Trophoblast cell (in vitro differentiated cells and primary cell): ENCODE measurements at regions not wholly inside any gene's neighbourhood (a gene's known extent, or its start where the extent isn't known, plus 50 kb on each side); places are given as distances from the start of the nearest gene placed in this dataset.

Source experiments
- DNase-seq, 2 donors: peaks; one replicate each; pipeline ENCODE4 v3.0.0-alpha.2; 2016
- H2AFZ ChIP-seq: 2 replicates; pipeline ENCODE4 v1.6.1; 2013; ENCODE audit warnings: low read length, moderate library complexity, mild to moderate bottlenecking; ENCODE audit not compliant: insufficient read depth, poor library complexity
- H2AK5ac ChIP-seq: 2 replicates; pipeline ENCODE4 v1.6.1; 2013; ENCODE audit warnings: mild to moderate bottlenecking, low read length
- H2BK120ac ChIP-seq: 2 replicates; pipeline ENCODE4 v1.6.1; 2013; ENCODE audit warnings: low read length, mild to moderate bottlenecking, moderate library complexity; ENCODE audit not compliant: insufficient read depth, poor library complexity
- H2BK12ac ChIP-seq: 2 replicates; pipeline ENCODE4 v1.6.1; 2013; ENCODE audit warnings: mild to moderate bottlenecking, low read length, moderate library complexity
- H2BK5ac ChIP-seq: 2 replicates; pipeline ENCODE4 v1.6.1; 2013; ENCODE audit warnings: low read length, low read depth, moderate library complexity, mild to moderate bottlenecking; ENCODE audit not compliant: poor library complexity
- H3K14ac ChIP-seq: 2 replicates; pipeline ENCODE4 v1.6.1; 2013; ENCODE audit warnings: mild to moderate bottlenecking, low read length
- H3K18ac ChIP-seq: 2 replicates; pipeline ENCODE4 v1.6.1; 2013; ENCODE audit warnings: mild to moderate bottlenecking, low read length
- H3K23ac ChIP-seq: 2 replicates; pipeline ENCODE4 v1.6.1; 2013; ENCODE audit warnings: low read length
- H3K27ac ChIP-seq: 2 replicates; pipeline ENCODE4 v1.5.1; 2013; ENCODE audit warnings: low read depth, mild to moderate bottlenecking, inconsistent platforms, low read length, moderate library complexity
- H3K27me3 ChIP-seq: 2 replicates; pipeline ENCODE4 v1.6.1; 2013; ENCODE audit warnings: inconsistent platforms, mild to moderate bottlenecking, low read length, moderate library complexity; ENCODE audit not compliant: insufficient read depth
- H3K36me3 ChIP-seq, 2 experiments: 1 replicate in 1 of 2; 2 replicates in 1 of 2; pipeline ENCODE4 v1.6.1; 2013; ENCODE audit warnings: low read length in 2 of 2, mild to moderate bottlenecking in 2 of 2, moderate library complexity in 1 of 2; ENCODE audit not compliant: insufficient read depth in 2 of 2, control insufficient read depth in 1 of 2
- H3K4ac ChIP-seq: 2 replicates; pipeline ENCODE4 v1.6.1; 2013; ENCODE audit warnings: low read depth, mild to moderate bottlenecking, low read length, moderate library complexity
- H3K4me1 ChIP-seq, 2 experiments: 1 replicate in 1 of 2; 2 replicates in 1 of 2; pipeline ENCODE4 v1.6.1; 2013; ENCODE audit warnings: low read length in 2 of 2, mild to moderate bottlenecking in 2 of 2, moderate library complexity in 1 of 2; ENCODE audit not compliant: insufficient read depth in 2 of 2, control insufficient read depth in 1 of 2
- H3K4me2 ChIP-seq: 2 replicates; pipeline ENCODE4 v1.6.1; 2013; ENCODE audit warnings: inconsistent platforms, mild to moderate bottlenecking, low read length, moderate library complexity
- H3K4me3 ChIP-seq: 2 replicates; pipeline ENCODE4 v1.5.1; 2013; ENCODE audit warnings: mild to moderate bottlenecking, low read depth, low read length, inconsistent platforms
- H3K79me1 ChIP-seq: one replicate; pipeline ENCODE4 v1.6.1; 2013; ENCODE audit warnings: low read length
- H3K79me2 ChIP-seq: 2 replicates; pipeline ENCODE4 v1.6.1; 2013; ENCODE audit warnings: low read length, mild to moderate bottlenecking; ENCODE audit not compliant: control insufficient read depth, insufficient read depth, poor library complexity
- H3K9ac ChIP-seq: 2 replicates; pipeline ENCODE4 v1.6.1; 2013; ENCODE audit warnings: mild to moderate bottlenecking, low read length
- H3K9me3 ChIP-seq: 2 replicates; pipeline ENCODE4 v1.6.1; 2013; ENCODE audit warnings: low read depth, mild to moderate bottlenecking, control low read depth, inconsistent platforms, low read length; ENCODE audit not compliant: insufficient read depth
- H4K12ac ChIP-seq: 2 replicates; pipeline ENCODE4 v1.6.1; 2013; ENCODE audit warnings: low read depth, mild to moderate bottlenecking, low read length, moderate library complexity
- H4K8ac ChIP-seq: 2 replicates; pipeline ENCODE4 v1.6.1; 2013; ENCODE audit warnings: low read depth, mild to moderate bottlenecking, low read length, moderate library complexity
- H4K91ac ChIP-seq: one replicate; pipeline ENCODE4 v1.6.1; 2013; ENCODE audit warnings: low read depth, mild to moderate bottlenecking, low read length, moderate library complexity
- WGBS: extraction: QIAGEN DNeasy Blood & Tissue Kit; methylation state at CpG from one replicate; pipeline ENCODE4 v1.1.7; 2013; ENCODE audit warnings: missing lambda C conversion rate; ENCODE audit not compliant: insufficient read length, insufficient coverage; ENCODE audit errors: extremely low coverage; 5-methylcytosine and 5-hydroxymethylcytosine counted together

- no peak overlapping the region for H2AFZ ChIP-seq
- H3K36me3 ChIP-seq, result no peaks in the 10 kb centered on the region
- no peaks in the 10 kb centered on the region for H3K9me3 ChIP-seq
- no peak overlapping the region for H3K18ac ChIP-seq
- no peaks in the 10 kb centered on the region for H3K4me1 ChIP-seq
- no peak overlapping the region for H2BK12ac ChIP-seq
- H3K27ac ChIP-seq, result no peak overlapping the region
- no peak overlapping the region for H4K8ac ChIP-seq
- no peak overlapping the region for H2BK120ac ChIP-seq
- no peak overlapping the region for H2AK5ac ChIP-seq
- no peak overlapping the region for H3K4me2 ChIP-seq
- H4K12ac ChIP-seq, result no peak overlapping the region
- H3K14ac ChIP-seq, result no peak overlapping the region
- DNase-seq, result no peak
- H4K91ac ChIP-seq, result no peak overlapping the region
- H3K4ac ChIP-seq, result no peak overlapping the region
- H3K9ac ChIP-seq, result no peak overlapping the region
- no peaks in the 10 kb centered on the region for H3K79me2 ChIP-seq
- H3K23ac ChIP-seq, result no peak overlapping the region
- H3K79me1 ChIP-seq, result no peaks in the 10 kb centered on the region
- H2BK5ac ChIP-seq, result no peak overlapping the region
- no peaks in the 10 kb centered on the region for H3K27me3 ChIP-seq
- H3K4me3 ChIP-seq, result no peak overlapping the region
Observed at GRCh38 chrX:44435047-44435446, 91.6 kb upstream of the EFHC2 start.

GRCh38 chrX:44433556-44433955 is 90.1 kb upstream of the EFHC2 start:
- H3K36me3 ChIP-seq, result no peaks in the 10 kb centered on the region
- H3K4me3 ChIP-seq, result no peak overlapping the region
- no peak overlapping the region for H3K23ac ChIP-seq
- no peak overlapping the region for H2BK12ac ChIP-seq
- no peak overlapping the region for H2BK5ac ChIP-seq
- H3K18ac ChIP-seq, result no peak overlapping the region
- H2AFZ ChIP-seq, result no peak overlapping the region
- H3K9me3 ChIP-seq, result no peaks in the 10 kb centered on the region
- no peaks in the 10 kb centered on the region for H3K4me1 ChIP-seq
- no peaks in the 10 kb centered on the region for H3K27me3 ChIP-seq
- no peak overlapping the region for H3K27ac ChIP-seq
- H2AK5ac ChIP-seq, result no peak overlapping the region
- H3K14ac ChIP-seq, result no peak overlapping the region
- H3K79me1 ChIP-seq, result no peaks in the 10 kb centered on the region
- H4K12ac ChIP-seq, result no peak overlapping the region
- no peak overlapping the region for H3K4me2 ChIP-seq
- no peak overlapping the region for H4K91ac ChIP-seq
- H3K79me2 ChIP-seq, result no peaks in the 10 kb centered on the region
- no CpG with 5 or more reads among the region's 3 CpGs for WGBS
- H2BK120ac ChIP-seq, result no peak overlapping the region
- H3K4ac ChIP-seq, result no peak overlapping the region
- no peak overlapping the region for H3K9ac ChIP-seq
- DNase-seq, result no peak
- H4K8ac ChIP-seq, result no peak overlapping the region

- Histone ChIP-seq H3K79me1 (no peaks in the 10 kb centered on the region), H4K8ac (no peak overlapping the region), H3K9me3 (no peaks in the 10 kb centered on the region), H2AFZ (no peak overlapping the region), H3K18ac (no peak overlapping the region), H3K23ac (no peak overlapping the region), H2BK5ac (no peak overlapping the region), H3K27ac (no peak overlapping the region), H3K4me1 (no peaks in the 10 kb centered on the region), H2AK5ac (no peak overlapping the region), H3K9ac (no peak overlapping the region), H2BK12ac (no peak overlapping the region), H3K4ac (no peak overlapping the region), H2BK120ac (no peak overlapping the region), H3K4me2 (no peak overlapping the region), H3K4me3 (no peak overlapping the region), H3K14ac (no peak overlapping the region), H3K79me2 (no peaks in the 10 kb centered on the region), H4K12ac (no peak overlapping the region), H4K91ac (no peak overlapping the region), H3K27me3 (no peaks in the 10 kb centered on the region), H3K36me3 (no peaks in the 10 kb centered on the region)
- DNase-seq, result no peak
Observed at GRCh38 chrX:44432641-44433040, 89.2 kb upstream of the EFHC2 start.

GRCh38 chrX:44431194-44431593 is 87.7 kb upstream of the EFHC2 start:
- Histone ChIP-seq H3K36me3 (no peaks in the 10 kb centered on the region), H3K4me1 (no peaks in the 10 kb centered on the region), H3K4me2 (no peak overlapping the region), H3K4ac (no peak overlapping the region), H3K23ac (no peak overlapping the region), H3K79me2 (no peaks in the 10 kb centered on the region), H2BK120ac (no peak overlapping the region), H4K8ac (no peak overlapping the region), H3K9me3 (no peaks in the 10 kb centered on the region), H4K12ac (no peak overlapping the region), H3K9ac (no peak overlapping the region), H4K91ac (no peak overlapping the region), H3K27ac (no peak overlapping the region), H2AK5ac (no peak overlapping the region), H3K14ac (no peak overlapping the region), H3K27me3 (no peaks in the 10 kb centered on the region), H2BK12ac (no peak overlapping the region), H3K79me1 (no peaks in the 10 kb centered on the region), H2BK5ac (no peak overlapping the region), H3K4me3 (no peak overlapping the region), H3K18ac (no peak overlapping the region), H2AFZ (no peak overlapping the region)
- peak in 1 of 2 donors; percentile 5 for DNase-seq
